Right renal pelvis (tissue), 4 donors: ENCODE measurements at regions not wholly inside any gene's neighbourhood (a gene's known extent, or its start where the extent isn't known, plus 50 kb on each side); places are given as distances from the start of the nearest gene placed in this dataset.
"Not testable (repeated sequence)": the region's sequence is repeated elsewhere in the genome, so short reads cannot be mapped to it uniquely, and the experiment has no call there.

Source experiments
- DNase-seq, 4 donors: peaks; one replicate each; pipeline ENCODE4 v3.0.0-alpha.2; 2013; ENCODE audit warnings: low read depth in 4 of 4, low spot score in 3 of 4, missing footprints in 1 of 4

DNA sequence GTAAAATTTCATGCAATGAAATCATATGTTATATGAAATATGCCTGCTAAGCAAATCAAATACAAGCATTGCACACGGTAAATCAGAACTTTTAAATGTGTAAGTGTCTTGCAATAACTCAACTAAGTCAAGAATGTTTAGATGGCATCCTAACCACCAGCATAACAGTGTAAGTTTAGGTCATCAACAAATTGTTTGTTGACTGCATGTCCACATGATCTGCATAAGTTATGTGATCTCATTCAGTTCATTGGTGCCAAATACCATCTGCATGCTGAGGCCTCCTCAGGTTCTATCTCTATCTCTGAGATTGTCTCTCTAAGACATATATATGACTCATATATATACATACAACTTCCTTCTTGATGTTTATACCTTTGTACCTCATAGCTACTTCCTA lies 159.6 kb upstream of the STK32A start:
- no peak for DNase-seq

DNA sequence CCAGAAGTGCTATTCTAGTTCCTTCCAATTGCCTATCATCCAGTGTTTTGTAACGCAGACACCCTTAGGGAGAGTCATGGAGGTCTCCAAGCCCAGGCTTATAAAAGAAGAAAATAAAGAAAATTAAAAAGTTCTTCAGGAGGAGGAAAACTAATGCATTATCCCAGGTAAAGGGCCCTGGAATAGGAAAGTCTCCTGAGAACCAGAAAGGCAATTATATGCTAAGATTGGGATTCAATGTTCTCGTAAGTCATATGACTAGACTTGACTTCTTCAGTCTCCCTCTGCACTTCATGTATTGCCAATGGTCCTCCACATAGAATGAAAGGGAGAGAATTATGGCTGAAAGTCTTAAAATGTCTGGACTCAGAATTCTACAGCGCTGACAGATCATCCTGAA lies 154.4 kb upstream of the STK32A start:
- no peak for DNase-seq

DNA sequence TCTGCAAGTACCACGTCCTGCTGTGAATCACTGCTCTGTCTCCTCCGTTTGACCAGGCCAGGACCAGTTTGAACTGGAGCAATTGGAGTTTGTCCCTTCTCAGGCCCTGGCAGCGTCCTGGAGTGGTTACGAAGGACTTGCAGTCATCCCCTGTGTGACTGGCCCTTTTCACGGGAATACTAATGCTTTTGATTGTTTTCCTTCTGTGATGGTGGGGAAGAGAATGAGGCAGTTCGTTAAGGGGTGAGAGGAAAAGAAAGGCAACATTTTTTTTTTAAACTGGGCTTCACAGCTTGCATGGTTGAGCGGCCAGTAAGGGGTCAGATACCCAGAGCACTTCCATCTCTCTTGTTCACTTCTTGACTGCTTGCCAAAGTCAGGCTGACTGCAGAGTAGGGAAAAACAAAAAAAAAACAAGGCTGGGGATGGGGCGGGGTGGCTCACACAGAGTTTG lies 153.5 kb upstream of the STK32A start:
- DNase-seq = no peak

DNA sequence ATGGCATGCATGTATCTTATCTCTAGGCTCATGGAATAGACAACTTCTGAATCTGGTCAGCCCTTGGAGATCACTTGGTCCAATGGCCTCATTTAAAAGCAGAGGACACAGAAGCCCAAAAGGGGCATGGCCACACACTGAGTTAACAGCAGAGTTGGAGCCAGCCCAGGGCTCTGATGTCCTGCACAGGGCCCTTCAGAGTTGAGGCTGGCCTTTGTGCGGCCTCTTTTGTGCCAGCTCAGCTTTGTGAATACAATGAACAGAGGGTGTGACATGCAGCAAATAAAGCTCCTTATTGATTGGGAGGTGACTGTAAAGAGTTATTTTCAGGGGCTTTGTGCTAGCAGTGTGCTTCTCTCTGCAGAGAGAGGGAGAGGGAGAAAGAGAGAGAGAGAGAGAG lies 150.1 kb upstream of the STK32A start:
- DNase-seq = no peak

DNA sequence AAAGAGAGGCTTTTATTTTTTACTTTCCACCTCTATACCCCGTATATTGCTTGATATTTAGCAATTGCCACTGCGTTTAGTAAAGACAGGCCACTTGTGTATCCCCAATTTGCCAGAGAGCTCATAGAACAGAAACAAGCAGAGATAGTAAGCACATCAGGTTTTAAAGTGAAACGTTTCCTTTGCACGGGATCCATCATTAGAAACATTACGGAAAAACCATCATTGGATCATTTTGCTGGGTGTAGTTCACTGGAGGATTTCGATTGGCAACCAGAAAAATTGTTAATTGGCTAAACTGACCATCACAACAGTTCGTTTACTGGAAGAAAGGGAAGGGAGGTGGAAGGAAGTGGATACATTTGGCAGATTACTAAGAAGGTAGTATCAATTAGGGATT lies 149.4 kb upstream of the STK32A start:
- no peak for DNase-seq

DNA sequence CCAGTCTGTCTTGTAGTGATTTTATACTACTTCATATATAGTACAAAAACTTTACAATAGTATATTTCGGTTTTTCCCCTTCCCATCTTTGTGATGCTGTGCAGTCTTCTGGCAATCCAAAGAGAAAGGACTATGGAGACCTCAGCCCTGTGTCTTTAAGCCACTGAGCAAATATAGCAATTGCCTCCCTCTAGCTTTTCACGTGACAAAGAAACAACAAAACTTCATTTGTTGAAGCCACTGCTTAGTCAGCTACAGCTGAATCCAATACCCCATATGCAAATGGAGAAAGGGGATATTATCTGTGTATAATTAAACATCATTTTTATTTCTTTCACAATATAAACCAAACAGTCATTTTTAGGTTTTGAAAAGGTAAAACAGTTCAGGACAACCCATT lies 142.8 kb upstream of the STK32A start:
- no peak for DNase-seq

DNA sequence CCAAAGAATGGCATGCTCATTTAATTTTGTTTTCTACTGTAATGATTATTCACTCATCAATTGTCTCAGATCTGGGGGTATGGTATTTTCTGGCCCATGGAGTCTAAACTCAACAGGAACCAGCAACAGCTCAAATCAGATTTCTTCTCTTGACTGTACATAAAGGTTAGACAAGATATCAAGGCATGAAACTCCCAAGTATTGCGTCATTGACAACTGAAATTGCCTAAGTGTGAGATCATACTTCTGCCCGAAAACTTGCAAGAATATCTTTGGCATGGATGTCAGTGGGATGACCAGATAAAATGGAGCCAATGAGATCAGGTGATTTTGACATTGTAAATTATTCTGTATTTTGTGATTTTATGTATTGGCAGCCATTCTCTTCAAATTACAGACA lies 141.7 kb upstream of the STK32A start:
- no peak for DNase-seq

DNA sequence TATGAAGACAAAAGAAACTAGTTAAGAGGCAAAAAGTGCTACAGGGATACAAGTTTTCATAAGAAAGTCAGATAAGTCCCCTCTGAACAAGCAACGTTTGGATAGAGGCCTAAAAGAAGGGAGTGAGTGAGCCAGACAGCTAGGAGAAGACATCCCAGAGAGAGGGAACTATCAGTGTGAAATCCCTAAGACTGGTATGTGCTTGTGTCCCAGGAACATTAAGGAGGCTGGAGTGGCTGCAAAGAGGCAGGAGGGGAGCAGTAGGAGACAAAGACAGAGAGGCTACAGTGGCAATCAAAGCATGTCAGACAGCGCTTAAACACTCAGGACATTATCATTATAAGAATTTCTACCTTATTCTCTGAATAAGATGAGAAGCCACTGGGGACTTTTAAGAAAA lies 139.1 kb upstream of the STK32A start:
- DNase-seq = no peak

DNA sequence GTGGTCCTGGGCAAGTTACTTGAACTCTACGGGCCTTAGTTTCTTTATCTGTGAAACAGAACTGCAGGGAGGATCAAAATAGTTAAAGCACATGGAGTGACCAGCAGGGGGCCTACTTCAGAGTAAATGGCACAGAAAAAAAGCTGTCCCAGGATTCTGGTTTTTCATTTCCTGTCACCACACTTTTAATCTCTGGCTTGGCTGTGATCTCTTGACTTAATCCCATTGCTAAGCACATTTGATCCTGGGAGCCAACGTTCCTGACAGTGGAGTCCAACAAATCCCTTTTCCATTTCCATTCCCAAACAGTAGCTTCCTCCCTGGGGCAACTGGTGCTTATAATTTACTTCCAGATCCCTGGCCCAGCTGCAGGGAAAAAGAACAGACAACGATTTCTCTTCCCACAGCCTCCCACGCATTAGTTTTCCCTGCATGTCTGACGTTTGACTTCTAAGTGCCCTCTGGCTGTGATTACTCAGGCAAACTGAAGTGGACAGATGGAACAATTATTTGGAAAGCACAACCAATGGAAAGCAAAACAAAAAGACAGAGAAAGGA lies 136.5 kb upstream of the STK32A start:
- no peak for DNase-seq

DNA sequence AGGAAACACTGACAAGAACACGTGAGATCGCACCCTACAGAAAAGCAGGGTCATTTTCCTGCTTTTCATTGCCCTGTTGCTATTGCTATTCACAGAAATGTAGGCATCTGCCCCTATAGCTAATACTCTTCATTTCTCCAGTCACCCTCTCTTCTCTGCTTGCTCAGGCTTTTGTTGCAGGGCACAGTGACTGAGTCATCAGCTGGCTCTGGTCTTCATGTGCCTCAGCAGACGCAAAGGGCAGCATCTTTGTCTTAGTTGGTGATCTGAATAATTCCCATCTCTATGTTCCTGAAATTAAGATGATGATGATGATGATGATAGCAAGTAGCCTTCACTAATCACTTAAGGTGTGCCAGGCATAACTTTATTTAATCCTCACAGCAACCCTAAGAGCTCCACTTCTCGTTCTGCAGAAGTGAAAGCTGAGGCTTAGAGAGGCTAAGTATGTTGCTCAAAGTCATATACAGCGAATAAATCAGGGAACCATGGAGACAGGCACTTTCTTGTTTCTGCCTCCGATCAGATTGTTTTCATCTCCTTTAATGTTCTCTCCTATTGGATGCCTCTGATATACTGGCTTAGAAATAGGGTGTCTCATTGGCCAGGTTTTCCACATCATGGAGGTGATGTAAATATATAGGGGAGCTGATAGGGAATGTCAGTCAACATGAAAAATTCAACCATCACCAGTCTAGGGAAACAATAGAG lies 133.0 kb upstream of the STK32A start:
- no peak for DNase-seq

DNA sequence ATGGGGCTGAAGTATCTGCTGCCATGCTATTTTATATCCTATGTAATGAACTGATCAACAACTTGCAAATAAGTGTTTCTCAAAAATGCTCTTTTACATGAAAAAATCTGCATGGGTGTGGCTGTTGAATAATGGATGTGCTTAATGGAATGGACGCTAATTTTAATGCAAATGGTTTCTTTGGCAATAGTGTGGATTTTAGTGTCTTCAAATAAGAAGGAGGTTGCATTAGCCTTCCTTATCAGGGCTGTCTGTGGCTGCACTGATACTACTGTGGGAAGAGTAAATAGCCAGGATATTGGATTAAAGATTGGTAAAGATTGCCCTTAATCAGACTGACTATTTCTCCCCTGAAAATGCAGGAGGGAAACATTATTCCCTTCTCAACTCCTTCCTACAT lies 121.9 kb upstream of the STK32A start:
- no peak for DNase-seq

DNA sequence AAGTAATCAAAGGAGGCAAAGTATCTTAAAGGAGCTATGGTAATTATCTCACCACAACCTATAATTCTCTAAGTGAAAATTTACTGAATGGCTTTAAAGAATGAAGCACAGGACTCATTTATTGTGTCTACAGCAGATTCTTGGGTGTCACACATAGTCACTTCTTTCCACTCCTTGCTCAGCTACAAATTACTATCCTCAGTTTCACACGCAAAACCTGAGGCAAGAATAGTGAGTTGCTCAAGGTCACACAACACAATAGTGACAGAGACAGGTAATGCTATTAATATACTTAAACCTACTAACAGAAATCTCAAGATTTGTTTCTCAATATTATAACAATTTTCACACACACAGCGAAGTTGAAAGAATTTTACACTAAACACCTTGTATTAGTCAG lies 120.9 kb upstream of the STK32A start:
- DNase-seq = no peak

DNA sequence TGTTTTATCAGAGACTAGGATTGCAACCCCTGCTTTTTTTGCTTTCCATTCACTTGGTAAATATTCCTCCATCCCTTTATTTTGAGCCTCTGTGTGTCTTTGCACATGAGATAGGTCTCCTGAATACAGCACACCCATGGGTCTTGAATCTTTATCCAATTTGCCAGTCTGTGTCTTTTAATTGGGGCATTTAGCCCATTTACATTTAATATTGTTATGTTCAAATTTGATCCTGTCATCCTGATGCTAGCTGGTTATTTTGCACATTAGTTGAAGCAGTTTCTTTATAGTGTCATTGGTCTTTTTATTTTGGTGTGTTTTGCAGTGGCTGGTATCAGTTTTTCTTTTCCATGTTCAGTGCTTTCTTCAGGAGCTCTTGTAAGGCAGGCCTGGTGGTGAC lies 95.1 kb upstream of the STK32A start:
- not testable (repeated sequence) for DNase-seq

DNA sequence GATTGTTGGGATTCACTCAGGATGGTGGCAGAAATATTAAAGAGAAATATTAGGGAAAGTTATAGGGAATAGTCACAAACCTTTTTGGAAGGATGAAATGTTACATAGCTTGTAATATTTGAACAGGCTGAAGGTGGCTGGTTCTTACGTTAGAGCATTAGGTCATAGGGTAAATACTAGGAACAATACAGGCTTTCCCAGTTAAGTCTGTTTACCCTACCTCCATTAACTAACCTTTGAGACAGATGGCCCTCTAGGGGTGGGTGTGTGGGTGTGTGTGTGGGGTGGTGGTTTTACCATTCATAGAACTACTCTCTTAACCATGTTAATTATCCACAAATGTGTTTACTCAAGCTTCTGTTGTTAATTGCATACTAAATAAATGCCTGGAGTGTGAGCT lies 94.3 kb upstream of the STK32A start:
- DNase-seq = no peak

DNA sequence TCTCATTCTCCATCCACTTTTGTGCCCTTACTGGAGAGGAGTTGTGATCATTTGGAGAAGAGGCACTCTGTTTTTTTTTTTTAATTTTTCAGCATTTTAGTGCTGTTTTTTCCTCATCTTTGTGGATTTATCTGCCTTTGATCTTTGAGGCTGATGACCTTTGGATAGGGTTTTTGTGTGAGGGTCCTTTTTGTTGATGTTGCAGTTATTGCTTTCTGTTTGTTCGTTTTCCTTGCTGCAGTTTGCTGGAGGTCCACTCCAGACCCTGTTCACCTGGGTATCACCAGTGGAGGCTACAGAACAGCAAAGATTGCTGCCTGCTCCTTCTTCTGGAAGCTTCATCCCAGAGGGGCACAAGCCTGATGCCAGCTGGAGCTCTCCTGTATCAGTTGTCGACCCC lies 93.2 kb upstream of the STK32A start:
- DNase-seq = not testable (repeated sequence)

DNA sequence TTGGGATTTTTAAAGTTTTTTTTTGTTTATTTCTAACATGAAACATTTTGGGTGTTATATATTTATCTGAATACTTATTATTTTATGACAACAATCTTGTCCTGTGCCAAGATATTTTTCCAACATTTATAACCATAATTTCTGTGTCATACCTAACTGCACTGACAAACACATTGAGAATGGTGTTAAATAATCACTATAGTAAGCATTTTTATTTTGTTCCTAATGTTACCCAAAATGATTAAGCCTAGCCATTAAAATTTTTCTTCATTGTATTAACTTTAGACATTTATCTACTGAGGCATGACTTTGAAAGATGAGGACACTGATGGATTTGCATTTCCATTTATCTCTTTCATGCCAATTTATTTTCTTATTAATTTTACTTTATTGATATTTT lies 91.6 kb upstream of the STK32A start:
- no peak for DNase-seq

DNA sequence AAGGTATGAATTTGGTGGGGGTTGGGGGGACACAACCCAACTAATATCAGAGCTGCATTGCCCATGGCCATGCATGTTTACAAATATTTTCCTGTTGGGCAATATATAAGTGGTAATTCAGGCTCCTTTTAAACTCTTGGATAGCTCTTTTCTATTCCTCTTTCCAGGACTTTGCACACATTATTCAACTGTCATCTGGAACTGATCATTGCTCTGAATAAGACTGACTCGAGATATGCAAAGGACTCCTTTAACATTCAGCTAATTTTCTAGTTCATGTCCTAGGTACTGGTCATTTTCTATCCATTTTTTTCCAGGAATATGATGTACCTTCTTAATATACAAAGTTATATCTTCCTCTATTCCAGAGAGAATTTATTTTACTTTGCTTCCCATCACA lies 89.5 kb upstream of the STK32A start:
- DNase-seq = no peak

DNA sequence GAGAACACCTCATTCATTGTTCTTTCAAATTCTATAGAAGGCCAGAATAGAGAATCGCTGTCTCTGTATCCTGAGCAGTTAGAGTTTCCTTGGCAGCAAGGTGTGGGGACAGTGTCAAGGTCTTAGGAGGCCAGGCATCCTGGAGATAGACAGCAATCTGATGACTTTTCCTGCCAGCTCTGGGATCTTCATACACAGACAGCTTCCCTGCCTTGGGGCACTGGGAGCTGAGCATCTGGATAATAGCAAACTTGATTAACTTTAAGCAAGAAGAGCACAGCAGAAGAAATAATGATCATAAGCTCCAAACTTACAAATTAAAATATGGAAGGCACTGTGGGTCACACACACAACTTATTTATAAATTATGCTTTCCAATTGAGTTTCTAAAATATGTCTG lies 86.1 kb upstream of the STK32A start:
- DNase-seq = no peak

DNA sequence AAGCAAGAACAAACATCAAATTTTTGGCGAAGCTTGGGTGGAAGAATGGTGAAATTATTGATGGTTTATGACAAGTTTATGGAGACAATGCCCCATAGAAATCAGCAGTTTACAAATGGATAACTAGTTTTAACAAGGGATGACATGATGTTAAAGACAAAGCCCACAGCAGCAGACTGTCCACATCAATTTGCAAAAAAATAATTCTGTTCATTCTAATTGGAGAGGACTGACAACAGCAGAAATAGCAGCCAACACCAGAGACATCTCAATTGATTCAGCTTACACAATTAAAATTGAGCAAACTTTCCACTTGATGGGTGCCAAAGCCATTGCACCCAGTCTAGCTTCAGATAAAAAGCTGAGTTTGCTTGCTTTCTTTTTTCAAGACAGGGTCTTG lies 82.7 kb upstream of the STK32A start:
- no peak for DNase-seq

DNA sequence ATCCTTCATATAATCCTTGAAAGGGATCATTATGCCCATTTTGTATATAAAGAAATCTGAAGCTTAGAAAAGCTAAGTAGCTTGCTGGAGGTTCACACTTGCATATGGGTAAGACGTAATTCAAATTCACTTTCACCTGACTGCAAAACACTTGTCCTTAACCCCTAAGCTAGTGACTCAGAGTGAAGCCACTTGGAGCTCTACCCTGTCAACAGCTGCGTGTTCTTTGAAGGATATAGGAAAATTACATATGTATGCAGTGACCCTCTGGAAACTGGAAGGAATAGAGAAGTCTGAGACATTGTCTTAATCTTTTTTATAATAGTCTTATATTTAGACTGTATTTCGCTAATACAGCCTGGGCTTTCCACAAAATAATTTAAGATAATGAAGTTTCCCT lies 80.0 kb upstream of the STK32A start:
- DNase-seq = no peak

DNA sequence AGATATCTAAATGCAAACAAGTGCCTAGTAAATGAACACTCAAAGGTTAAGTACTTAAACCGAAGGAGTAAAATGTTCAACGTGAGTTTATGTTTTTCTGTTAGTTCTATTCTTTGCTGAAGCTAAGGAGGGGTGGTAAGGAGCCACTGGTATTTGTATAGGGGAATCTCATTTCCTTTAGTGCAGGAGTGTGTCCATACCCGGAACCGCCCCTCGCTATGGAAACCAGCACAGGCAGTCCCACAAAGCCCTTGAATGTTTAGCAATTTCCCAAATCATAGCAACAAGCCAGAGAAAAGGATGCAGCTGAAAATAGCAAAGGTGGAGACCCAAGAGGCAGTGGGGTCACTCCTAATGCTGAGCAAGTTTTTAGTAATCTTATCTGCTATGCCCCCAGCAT lies 78.8 kb upstream of the STK32A start:
- no peak for DNase-seq

DNA sequence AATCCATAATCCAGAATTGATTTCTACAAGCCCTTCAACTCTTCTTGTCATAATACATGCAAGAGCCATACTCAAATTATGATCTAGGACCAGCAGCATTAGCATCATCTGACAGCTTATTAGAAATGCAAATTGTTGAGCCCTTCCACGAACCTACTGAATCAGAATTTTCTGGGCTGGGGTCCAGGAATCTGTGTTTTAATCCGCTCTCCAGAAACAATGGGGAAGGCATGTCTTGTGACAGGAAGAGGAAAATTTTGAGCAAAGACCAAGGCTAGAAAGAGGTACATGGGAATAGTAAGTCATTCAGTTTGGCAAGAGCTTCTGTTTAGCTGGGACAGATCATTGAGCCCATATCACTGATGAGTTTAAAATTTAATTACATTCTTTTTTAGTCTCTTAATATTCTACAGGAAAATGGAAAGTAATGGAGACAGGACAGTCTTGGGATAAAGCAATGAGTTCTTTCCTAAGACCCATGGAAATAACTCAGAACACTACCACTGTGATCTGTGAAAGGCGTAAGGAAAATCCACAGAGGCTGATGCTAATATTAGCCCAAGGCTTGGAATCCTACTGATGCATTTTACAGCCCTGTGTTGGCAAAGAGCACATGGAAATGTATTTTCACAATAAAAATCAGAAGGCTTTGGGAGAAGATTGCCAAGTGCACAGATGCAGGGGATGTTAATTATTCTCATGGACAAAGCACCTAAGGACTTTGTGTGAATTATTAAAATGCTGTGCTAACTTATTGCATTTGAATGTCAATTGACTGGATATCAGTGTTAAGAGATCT lies 73.7 kb upstream of the STK32A start:
- DNase-seq = no peak
